ENCODE measurements at regions not wholly inside any gene's neighbourhood (a gene's known extent, or its start where the extent isn't known, plus 50 kb on each side); places are given as distances from the start of the nearest gene placed in this dataset.

DNA sequence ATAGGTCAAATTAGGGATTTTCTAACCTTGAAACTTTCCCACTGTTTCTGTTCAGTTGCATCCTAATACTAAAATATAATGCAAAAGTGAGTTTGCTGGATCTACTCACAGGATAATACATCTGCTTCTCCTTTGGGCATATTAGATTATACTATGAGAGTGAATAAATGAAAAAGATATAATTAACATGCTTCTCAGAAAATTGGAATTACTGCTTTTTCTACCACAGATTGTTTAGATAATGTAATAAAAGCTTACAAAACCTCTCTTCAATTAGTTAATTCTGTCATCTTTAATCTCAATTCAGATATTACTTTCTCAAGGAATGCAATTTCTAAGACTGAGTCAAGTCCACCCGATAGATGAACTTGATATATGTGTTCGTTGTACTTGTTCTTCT lies 1077.2 kb upstream of the CDH2 start:
- DNase-seq (ENCODE audit: extremely low read depth, low read depth): no peak
- TF ChIP-seq, protein P1, sequence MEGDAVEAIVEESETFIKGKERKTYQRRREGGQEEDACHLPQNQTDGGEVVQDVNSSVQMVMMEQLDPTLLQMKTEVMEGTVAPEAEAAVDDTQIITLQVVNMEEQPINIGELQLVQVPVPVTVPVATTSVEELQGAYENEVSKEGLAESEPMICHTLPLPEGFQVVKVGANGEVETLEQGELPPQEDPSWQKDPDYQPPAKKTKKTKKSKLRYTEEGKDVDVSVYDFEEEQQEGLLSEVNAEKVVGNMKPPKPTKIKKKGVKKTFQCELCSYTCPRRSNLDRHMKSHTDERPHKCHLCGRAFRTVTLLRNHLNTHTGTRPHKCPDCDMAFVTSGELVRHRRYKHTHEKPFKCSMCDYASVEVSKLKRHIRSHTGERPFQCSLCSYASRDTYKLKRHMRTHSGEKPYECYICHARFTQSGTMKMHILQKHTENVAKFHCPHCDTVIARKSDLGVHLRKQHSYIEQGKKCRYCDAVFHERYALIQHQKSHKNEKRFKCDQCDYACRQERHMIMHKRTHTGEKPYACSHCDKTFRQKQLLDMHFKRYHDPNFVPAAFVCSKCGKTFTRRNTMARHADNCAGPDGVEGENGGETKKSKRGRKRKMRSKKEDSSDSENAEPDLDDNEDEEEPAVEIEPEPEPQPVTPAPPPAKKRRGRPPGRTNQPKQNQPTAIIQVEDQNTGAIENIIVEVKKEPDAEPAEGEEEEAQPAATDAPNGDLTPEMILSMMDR (IDR thresholded peaks at IDR 0.05; ENCODE audit: low read depth, low read length): no peak

DNA sequence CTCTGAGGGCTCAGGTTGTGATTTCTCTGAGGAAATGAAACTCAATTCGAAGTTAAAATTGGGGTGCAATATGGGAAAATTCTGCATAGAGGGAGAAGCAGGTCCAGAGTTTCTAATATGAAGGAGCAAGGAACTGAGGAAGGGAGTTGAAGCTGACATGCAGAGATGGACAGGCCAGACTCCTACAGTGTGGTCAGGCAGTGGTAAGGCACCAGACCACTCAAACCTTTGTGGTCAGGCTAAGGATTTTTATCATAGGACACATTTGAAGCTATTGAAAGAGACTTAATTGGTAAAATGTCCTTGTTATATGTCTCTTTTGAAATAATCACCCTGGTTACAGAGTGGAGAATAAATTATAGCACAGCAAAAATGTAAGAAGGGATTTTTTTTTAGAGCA lies 1074.8 kb upstream of the CDH2 start:
- TF ChIP-seq, protein P1 (IDR thresholded peaks at IDR 0.05; ENCODE audit: low read depth, low read length): no peak
- DNase-seq (ENCODE audit: extremely low read depth, low read depth): no peak

DNA sequence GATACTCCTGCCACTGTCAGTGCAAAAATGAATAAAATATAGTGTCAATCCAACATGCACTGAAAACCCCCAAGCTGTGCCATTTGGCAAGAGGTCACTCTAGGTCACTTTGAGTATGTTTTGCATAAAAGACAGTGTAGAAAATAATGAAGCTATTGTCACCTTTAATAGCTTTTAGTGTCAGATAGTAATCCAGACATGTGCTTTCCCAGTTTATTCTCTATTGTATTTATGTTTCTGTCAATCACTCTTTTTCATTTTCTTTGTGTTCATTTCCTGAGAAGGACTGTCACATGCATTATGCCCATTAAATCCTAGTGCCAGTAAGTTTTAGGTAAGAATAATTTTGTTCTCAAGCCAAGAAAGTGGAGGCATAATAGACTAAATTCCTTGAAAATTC lies 1073.9 kb upstream of the CDH2 start:
- DNase-seq (ENCODE audit: extremely low read depth, low read depth): no peak
- TF ChIP-seq, protein P1 (IDR thresholded peaks at IDR 0.05; ENCODE audit: low read depth, low read length): no peak

DNA sequence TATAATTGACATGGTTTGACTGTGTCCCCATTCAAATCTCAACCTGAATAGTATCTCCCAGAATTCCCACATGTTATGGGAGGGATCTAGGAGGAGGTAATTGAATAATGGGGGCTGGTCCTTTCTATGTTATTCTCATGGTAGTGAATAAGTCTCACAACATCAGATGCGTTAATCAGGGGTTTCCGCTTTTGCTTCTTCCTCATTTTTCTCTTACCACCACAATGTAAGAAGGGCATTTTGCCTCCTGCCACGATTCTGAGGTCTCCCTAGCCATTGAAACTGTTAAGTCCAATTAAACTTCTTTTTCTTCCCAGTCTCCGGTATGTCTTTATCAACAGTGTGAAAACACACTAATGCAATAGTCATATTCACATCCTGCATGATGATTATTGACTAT lies 1073.3 kb upstream of the CDH2 start:
- TF ChIP-seq, protein P1 (IDR thresholded peaks at IDR 0.05; ENCODE audit: low read depth, low read length): no peak
- no peak for DNase-seq (ENCODE audit: extremely low read depth, low read depth)

DNA sequence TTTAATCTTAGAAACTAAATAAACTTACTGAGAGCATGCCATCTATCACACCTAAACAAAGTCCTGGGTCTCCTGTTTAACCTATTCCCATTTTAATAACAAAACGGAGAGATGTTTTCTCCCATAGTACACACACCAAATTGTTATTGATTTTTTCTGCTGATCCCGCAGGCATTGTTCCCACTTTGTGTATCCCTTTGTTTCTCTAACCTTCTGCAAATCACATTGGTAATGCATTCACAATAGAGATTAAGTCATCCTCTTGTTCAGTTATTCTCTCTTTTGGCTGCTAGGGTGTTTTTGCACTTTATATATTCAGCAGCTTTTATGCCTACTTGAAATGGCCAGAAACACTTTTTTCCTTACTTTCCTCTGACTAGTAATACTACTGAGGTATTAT lies 1071.9 kb upstream of the CDH2 start:
- TF ChIP-seq, protein P1 (IDR thresholded peaks at IDR 0.05; ENCODE audit: low read depth, low read length): no peak
- DNase-seq (ENCODE audit: extremely low read depth, low read depth): no peak

DNA sequence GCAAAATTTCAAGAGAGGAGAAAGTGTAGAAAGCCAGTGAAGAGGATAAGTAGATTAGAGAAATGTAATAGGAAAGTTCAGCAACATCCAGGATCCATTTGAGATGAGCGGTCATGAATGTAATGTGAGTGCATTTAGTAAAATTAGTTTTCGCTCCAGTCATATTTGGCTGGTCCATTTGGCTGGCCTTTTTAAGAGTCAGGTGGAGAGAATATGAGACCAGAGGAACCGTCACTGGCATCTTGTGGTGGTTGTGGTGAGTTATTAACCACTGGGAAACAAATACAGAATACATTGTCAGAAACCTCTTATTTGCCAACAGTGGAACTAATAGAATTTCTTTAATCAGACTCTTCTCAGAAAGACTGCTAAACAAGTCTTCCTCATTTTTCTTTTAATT lies 1064.3 kb upstream of the CDH2 start:
- DNase-seq (ENCODE audit: extremely low read depth, low read depth): no peak
- TF ChIP-seq, protein P1 (IDR thresholded peaks at IDR 0.05; ENCODE audit: low read depth, low read length): no peak

DNA sequence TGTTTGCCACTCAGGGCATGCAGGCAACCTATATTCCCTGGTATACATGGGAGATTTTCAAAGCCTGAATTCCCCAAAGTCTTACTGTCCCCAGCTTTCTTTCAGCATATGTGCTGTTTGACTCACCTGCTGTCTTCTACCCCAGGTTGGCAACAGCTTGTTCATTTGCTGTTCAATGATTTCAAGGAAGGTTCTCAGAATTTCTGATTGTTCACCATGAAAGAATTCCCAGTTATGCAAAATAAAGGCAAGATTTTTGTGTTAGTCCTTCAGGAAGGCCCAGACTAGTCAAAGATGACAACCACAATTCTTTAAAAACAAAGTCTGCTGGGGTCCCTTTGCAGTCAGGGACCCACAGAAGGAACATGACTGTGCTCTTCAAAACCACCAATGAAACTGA lies 1057.8 kb upstream of the CDH2 start:
- no peak for DNase-seq (ENCODE audit: extremely low read depth, low read depth)
- TF ChIP-seq, protein P1 (IDR thresholded peaks at IDR 0.05; ENCODE audit: low read depth, low read length): no peak
